ENCODE measurements at regions not wholly inside any gene's neighbourhood (a gene's known extent, or its start where the extent isn't known, plus 50 kb on each side); places are given as distances from the start of the nearest gene placed in this dataset.
A peak's percentile ranks its signal among the peaks of the same experiment; 100 is the strongest.

GRCh38 chr2:189285962-189286645 lies 106.5 kb upstream of the COL5A2 start:
- Histone ChIP-seq H3K4me3 (no peak overlapping the region), H3K36me3 (no peaks in the 10 kb centered on the region), H3K4me1 (peaks cover 0 to 43% (median 27%) of the 10 kb centered on the region in 4 donors), H3K27me3 (no peaks in the 10 kb centered on the region), H3K9me3 (no peaks in the 10 kb centered on the region), H3K27ac (replicated peaks in 1 of 4) (peak overlapping the region in 3 of 4 donors; percentile 7 to 32 (median 20))
- intact Hi-C loops (cut with DNase I), result loop anchor here (5.0 to 10.0 kb wide), 3 partner anchors 101 to 194 kb away; no protein-coding TSS in a partner anchor
- WGBS, result 52% methylated on average over 3 of the region's 3 CpGs
- TF ChIP-seq POLR2A (IDR thresholded peaks at IDR 0.05; ENCODE audit: low read depth) (no peak), POLR2AphosphoS5 (IDR thresholded peaks at IDR 0.05) (peak in 1 of 2 donors; percentile 59), EP300 (IDR thresholded peaks at IDR 0.05) (no peak)
- DNase-seq (ENCODE audit: extremely low spot score), result no peak

- Histone ChIP-seq H3K27ac (replicated peaks in 1 of 4) (no peak overlapping the region), H3K27me3 (no peaks in the 10 kb centered on the region), H3K4me1 (peaks cover 0 to 34% (median 18%) of the 10 kb centered on the region in 4 donors), H3K36me3 (no peaks in the 10 kb centered on the region), H3K9me3 (no peaks in the 10 kb centered on the region), H3K4me3 (no peak overlapping the region)
- no peak for DNase-seq (ENCODE audit: extremely low spot score)
- intact Hi-C loops (cut with DNase I), result loop anchor here (5.0 to 10.0 kb wide), 3 partner anchors 103 to 195 kb away; no protein-coding TSS in a partner anchor
- 93% methylated on average over 1 of the region's 1 CpG for WGBS
- no peak for TF ChIP-seq POLR2AphosphoS5 (IDR thresholded peaks at IDR 0.05)
- no peak for TF ChIP-seq EP300 (IDR thresholded peaks at IDR 0.05)
- no peak for TF ChIP-seq POLR2A (IDR thresholded peaks at IDR 0.05; ENCODE audit: low read depth)
- TF ChIP-seq CTCF (IDR thresholded peaks at IDR 0.05), result no peak
These were observed 107.8 kb upstream of the COL5A2 start for GRCh38 chr2:189287363-189287762.

- intact Hi-C loops (cut with DNase I), result loop anchor here (5.0 to 10.0 kb wide), 3 partner anchors 103 to 196 kb away; no protein-coding TSS in a partner anchor
- no peaks in the 10 kb centered on the region for H3K9me3 ChIP-seq
- DNase-seq (ENCODE audit: extremely low spot score), result no peak
- peaks cover 0 to 34% (median 18%) of the 10 kb centered on the region in 4 donors for H3K4me1 ChIP-seq
- TF ChIP-seq CTCF (IDR thresholded peaks at IDR 0.05), result peak; percentile 51 to 68 (median 64)
- no peak for TF ChIP-seq POLR2AphosphoS5 (IDR thresholded peaks at IDR 0.05)
- no peak for TF ChIP-seq POLR2A (IDR thresholded peaks at IDR 0.05; ENCODE audit: low read depth)
- no peak for TF ChIP-seq EP300 (IDR thresholded peaks at IDR 0.05)
- H3K4me3 ChIP-seq, result no peak overlapping the region
- no peak overlapping the region for H3K27ac ChIP-seq (replicated peaks in 1 of 4)
- no peaks in the 10 kb centered on the region for H3K36me3 ChIP-seq
- no peaks in the 10 kb centered on the region for H3K27me3 ChIP-seq
- WGBS, result 6% methylated on average over 1 of the region's 1 CpG
These were observed 108.5 kb upstream of the COL5A2 start for GRCh38 chr2:189287982-189288521.

GRCh38 chr2:189291460-189291859 lies 111.9 kb upstream of the COL5A2 start:
- intact Hi-C loops (cut with DNase I), result no loop called here
- 94% methylated on average over 1 of the region's 1 CpG for WGBS
- H3K27me3 ChIP-seq, result no peaks in the 10 kb centered on the region
- peaks cover 0 to 20% (median 11%) of the 10 kb centered on the region in 4 donors for H3K4me1 ChIP-seq
- no peaks in the 10 kb centered on the region for H3K9me3 ChIP-seq
- no peaks in the 10 kb centered on the region for H3K36me3 ChIP-seq
- no peak for DNase-seq (ENCODE audit: extremely low spot score)
- no peak overlapping the region for H3K4me3 ChIP-seq
- TF ChIP-seq CTCF (IDR thresholded peaks at IDR 0.05), result no peak
- no peak for TF ChIP-seq EP300 (IDR thresholded peaks at IDR 0.05)
- no peak for TF ChIP-seq POLR2A (IDR thresholded peaks at IDR 0.05; ENCODE audit: low read depth)
- TF ChIP-seq POLR2AphosphoS5 (IDR thresholded peaks at IDR 0.05), result no peak
- no peak overlapping the region for H3K27ac ChIP-seq (replicated peaks in 1 of 4)

- intact Hi-C loops (cut with DNase I), result no loop called here
- no peaks in the 10 kb centered on the region for H3K27me3 ChIP-seq
- no peak overlapping the region for H3K27ac ChIP-seq (replicated peaks in 1 of 4)
- no peaks in the 10 kb centered on the region for H3K36me3 ChIP-seq
- WGBS, result 78% methylated on average over 3 of the region's 3 CpGs
- no peak overlapping the region for H3K4me3 ChIP-seq
- no peak for DNase-seq (ENCODE audit: extremely low spot score)
- H3K9me3 ChIP-seq, result no peaks in the 10 kb centered on the region
- peaks cover 0 to 4% (median 2%) of the 10 kb centered on the region in 4 donors for H3K4me1 ChIP-seq
- no peak for TF ChIP-seq POLR2AphosphoS5 (IDR thresholded peaks at IDR 0.05)
- no peak for TF ChIP-seq POLR2A (IDR thresholded peaks at IDR 0.05; ENCODE audit: low read depth)
- TF ChIP-seq EP300 (IDR thresholded peaks at IDR 0.05), result no peak
- TF ChIP-seq CTCF (IDR thresholded peaks at IDR 0.05), result no peak
These were observed 113.6 kb upstream of the COL5A2 start for GRCh38 chr2:189293164-189293563.

Data from esophagus muscularis mucosa (tissue), 4 donors.